Epidermal melanocyte (primary cell): ENCODE measurements at regions not wholly inside any gene's neighbourhood (a gene's known extent, or its start where the extent isn't known, plus 50 kb on each side); places are given as distances from the start of the nearest gene placed in this dataset.
"Not testable (repeated sequence)": the region's sequence is repeated elsewhere in the genome, so short reads cannot be mapped to it uniquely, and the experiment has no call there.

Experiments used
- DNase-seq: peaks from one replicate; pipeline ENCODE4 v3.0.0; 2011; ENCODE audit warnings: low spot score; ENCODE audit not compliant: insufficient read length

GRCh38 chr2:209147981-209148380 lies 275.9 kb upstream of the MAP2 start:
- no peak for DNase-seq

GRCh38 chr2:209160800-209161588 lies 262.9 kb upstream of the MAP2 start:
- DNase-seq, result no peak

- DNase-seq, result no peak
Observed at GRCh38 chr2:209162129-209162528, 261.7 kb upstream of the MAP2 start.

DNA sequence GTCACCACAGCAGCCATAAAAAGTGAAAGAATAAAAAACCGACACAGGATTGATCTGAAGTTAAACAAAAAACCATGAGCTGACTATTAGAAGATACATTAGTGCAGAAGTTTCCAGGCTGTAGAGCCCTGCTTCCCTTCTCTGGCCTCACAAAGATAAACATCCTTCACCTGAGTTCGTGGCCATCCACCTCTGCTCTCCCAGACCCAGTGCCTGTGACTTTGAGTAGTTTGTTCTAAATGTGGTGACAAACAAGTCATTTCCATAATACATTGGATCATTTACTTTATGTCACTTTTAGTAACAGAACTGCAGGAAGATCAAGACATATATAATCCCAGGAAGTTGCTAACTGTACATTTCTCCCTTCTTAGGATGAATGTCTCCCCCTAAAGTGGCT lies 241.9 kb upstream of the MAP2 start:
- no peak for DNase-seq

DNA sequence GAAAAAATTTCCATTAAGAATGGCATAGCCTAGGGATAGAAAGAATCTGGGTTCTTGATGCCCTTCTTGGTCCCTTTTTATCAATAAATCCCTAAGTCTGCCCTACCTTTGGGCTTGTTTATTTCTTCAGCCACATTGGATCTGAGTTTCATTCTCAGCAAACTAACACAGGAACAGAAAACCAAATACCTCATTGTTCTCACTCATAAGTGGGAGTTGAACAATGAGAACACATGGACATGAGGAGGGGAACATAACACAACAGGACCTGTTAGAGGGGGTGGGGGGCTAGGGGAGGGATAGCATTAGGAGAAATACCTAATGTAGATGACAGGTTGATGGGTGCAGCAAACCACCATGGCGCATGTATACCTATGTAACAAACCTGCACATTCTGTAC lies 237.0 kb upstream of the MAP2 start:
- DNase-seq, result not testable (repeated sequence)

- no peak for DNase-seq
Observed at GRCh38 chr2:209189893-209190292, 234.0 kb upstream of the MAP2 start.

- DNase-seq, result no peak
Observed at GRCh38 chr2:209191139-209191538, 232.7 kb upstream of the MAP2 start.

- no peak for DNase-seq
Observed at GRCh38 chr2:209194717-209195116, 229.1 kb upstream of the MAP2 start.

DNA sequence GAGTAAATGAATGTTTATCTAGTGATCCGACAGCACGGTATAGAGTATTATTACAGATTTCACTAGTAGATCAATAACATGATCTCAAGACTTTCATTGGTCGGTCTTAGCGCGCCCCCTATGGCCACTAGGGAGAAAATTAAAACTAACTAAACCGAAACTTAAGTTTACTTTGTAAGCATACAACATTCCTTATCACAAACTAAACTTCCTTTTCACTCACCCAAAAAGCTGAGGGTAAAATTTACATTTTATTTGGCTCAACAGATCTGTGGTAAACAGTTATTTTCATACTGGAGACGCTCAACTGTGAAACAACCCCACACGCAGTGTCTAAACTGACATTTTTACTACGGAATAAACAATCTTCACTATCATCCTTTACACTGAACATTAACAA lies 215.6 kb upstream of the MAP2 start:
- no peak for DNase-seq

- no peak for DNase-seq
Observed at GRCh38 chr2:209209943-209210342, 213.9 kb upstream of the MAP2 start.

DNA sequence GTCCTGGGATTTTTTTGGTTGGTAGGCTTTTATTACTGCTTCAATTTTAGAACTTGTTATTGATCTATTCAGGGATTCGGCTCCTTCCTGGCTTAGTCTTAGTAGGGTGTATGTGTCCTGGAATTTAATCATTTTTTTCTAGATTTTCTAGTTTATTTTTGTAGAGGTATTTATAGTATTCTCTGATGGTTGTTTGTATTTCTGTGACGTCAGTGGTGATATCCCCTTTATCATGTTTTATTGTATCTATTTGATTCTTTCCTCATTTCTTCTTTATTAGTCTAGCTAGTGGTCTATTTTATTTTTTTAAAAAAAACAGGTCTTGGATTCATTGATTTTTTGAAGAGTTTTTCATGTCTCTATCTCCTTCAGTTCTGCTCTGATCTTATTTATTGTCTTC lies 193.3 kb upstream of the MAP2 start:
- no peak for DNase-seq

DNA sequence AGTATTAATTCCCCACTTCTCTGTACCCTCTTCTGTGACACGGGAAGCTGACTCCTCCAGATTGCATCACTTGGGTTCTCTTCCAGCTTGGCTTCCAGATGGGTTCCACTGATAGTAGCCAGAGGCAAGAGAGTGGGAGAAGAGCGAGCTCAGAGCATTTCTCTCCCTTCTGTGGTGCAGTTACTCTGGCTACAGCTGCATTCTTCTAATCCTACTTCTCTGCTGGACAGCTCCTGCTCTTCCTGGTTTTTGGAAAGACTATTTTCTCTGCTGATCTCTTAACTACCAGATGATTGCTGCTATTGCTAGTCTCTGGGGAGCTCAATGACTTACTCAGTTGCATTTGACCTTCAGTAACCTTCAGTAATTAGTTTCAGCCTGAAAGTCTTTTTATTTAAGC lies 187.5 kb upstream of the MAP2 start:
- no peak for DNase-seq

DNA sequence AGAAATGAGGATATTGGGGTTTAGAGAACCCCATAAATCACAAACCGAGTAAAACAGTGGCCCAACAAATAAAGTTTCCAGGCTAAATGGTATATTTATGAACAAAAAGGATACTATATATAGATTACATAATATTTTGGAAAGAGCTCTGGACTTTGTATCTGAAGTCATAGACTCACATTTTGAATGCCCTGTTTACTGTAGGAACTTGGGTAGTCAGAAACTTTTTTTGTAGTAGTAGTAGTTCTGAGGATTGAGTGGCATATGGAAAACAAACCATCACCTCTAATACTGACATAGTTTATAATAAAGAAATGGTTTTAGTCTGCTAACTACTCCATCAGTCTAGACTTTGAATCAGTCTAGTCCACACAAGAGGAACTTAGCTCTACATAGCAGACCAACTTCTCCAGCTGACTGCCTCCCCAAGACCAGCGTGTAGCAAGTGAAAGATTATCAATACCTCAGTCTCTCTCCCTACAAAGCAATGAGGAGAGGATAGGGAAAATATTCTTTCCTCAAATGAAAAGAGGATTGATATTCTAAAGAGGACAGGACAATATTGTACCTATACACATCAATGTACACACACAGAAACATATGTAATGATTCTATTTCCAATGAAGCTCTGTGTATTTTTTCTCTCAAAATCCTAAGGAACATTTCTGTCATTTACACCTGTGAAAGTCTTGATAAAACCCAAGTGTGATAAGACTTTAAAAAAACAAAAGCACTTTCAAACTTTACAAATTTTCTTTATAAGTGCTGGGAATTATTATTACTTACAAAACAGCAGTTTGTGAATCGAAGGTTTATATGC lies 184.9 kb upstream of the MAP2 start:
- DNase-seq, result no peak

GRCh38 chr2:209239585-209239938 lies 184.3 kb upstream of the MAP2 start:
- no peak for DNase-seq

- no peak for DNase-seq
Observed at GRCh38 chr2:209240204-209240603, 183.6 kb upstream of the MAP2 start.

- DNase-seq, result no peak
Observed at GRCh38 chr2:209253544-209253943, 170.3 kb upstream of the MAP2 start.

- DNase-seq, result no peak
Observed at GRCh38 chr2:209259767-209260166, 164.1 kb upstream of the MAP2 start.

DNA sequence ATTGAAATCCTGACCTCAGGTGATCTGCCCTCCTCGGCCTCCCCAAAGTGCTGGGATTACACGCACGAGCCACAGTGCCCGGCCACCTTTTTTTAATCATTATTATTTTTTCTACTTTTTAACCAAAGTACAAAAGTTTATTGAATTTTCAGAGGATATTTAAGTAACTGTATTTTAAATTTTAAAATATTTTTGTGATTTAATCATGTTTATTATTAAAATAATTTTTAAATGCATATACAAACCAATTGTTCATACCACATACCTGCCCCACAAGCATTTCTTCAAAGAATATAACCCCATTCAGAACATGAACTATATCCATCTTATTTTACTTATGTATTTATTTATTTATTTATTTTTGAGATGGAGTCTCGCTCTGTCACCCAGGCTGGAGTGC lies 163.6 kb upstream of the MAP2 start:
- DNase-seq, result no peak

GRCh38 chr2:209261366-209262053 lies 162.3 kb upstream of the MAP2 start:
- not testable (repeated sequence) for DNase-seq

GRCh38 chr2:209269024-209269423 lies 154.8 kb upstream of the MAP2 start:
- no peak for DNase-seq

- DNase-seq, result no peak
Observed at GRCh38 chr2:209276000-209276399, 147.8 kb upstream of the MAP2 start.

GRCh38 chr2:209277444-209277843 lies 146.4 kb upstream of the MAP2 start:
- no peak for DNase-seq
